Ishikawa (cell line): ENCODE measurements at regions not wholly inside any gene's neighbourhood (a gene's known extent, or its start where the extent isn't known, plus 50 kb on each side); places are given as distances from the start of the nearest gene placed in this dataset.

Experiments
- CEBPB ChIP-seq: IDR thresholded peaks from 2 replicates; pipeline ENCODE4 v1.6.1; 2012
- CREB1 ChIP-seq: IDR thresholded peaks from 2 replicates; pipeline ENCODE4 v1.6.1; 2012; ENCODE audit warnings: low read depth
- EP300 ChIP-seq: IDR thresholded peaks from 2 replicates; pipeline ENCODE4 v1.6.1; 2012; ENCODE audit warnings: borderline replicate concordance
- FOXM1 ChIP-seq: IDR thresholded peaks from 2 replicates; pipeline ENCODE4 v1.6.1; 2012; ENCODE audit warnings: low read depth, borderline replicate concordance
- RAD21 ChIP-seq: IDR thresholded peaks from 2 replicates; pipeline ENCODE4 v1.6.1; 2012; ENCODE audit warnings: low read depth
- TAF1 ChIP-seq: IDR thresholded peaks from 2 replicates; pipeline ENCODE4 v1.6.1; 2012; ENCODE audit warnings: low read depth, mild to moderate bottlenecking
- TEAD4 ChIP-seq: IDR thresholded peaks from 2 replicates; pipeline ENCODE4 v1.6.1; 2012
- YY1 ChIP-seq: IDR thresholded peaks from 2 replicates; pipeline ENCODE4 v1.6.1; 2012; ENCODE audit warnings: low read depth
- ZBTB7A ChIP-seq: IDR thresholded peaks from 2 replicates; pipeline ENCODE4 v1.6.1; 2012; ENCODE audit warnings: low read depth
- TF ChIP-seq, protein P1 (sequence below): IDR thresholded peaks from 2 replicates; pipeline ENCODE4 v1.6.1; 2012; ENCODE audit warnings: low read depth, mild to moderate bottlenecking

DNA sequence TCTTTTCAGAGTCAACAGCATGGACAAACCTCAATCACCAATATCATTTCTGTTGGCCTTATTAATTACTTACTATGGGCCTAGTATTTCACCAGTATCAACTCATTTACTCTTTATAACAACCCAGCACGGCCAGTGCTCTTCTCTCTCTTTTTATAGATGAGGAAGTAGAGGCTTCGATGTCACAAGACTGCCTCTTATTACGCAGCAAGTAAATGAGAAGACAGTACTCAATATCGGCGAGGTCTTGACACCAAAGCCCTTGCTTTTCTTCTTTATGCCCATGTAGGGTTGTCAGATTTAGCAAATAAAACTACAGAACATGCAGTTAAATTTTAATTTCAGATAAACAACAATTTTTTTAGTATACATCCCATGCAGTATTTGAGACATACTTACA lies 99.0 kb upstream of the KCNMB2 start:
- TF ChIP-seq RAD21 (no peak), CEBPB (no peak), TAF1 (no peak), ZBTB7A (no peak), YY1 (no peak), FOXM1 (no peak), CREB1 (no peak), EP300 (no peak), TEAD4 (no peak)
- TF ChIP-seq, protein P1, sequence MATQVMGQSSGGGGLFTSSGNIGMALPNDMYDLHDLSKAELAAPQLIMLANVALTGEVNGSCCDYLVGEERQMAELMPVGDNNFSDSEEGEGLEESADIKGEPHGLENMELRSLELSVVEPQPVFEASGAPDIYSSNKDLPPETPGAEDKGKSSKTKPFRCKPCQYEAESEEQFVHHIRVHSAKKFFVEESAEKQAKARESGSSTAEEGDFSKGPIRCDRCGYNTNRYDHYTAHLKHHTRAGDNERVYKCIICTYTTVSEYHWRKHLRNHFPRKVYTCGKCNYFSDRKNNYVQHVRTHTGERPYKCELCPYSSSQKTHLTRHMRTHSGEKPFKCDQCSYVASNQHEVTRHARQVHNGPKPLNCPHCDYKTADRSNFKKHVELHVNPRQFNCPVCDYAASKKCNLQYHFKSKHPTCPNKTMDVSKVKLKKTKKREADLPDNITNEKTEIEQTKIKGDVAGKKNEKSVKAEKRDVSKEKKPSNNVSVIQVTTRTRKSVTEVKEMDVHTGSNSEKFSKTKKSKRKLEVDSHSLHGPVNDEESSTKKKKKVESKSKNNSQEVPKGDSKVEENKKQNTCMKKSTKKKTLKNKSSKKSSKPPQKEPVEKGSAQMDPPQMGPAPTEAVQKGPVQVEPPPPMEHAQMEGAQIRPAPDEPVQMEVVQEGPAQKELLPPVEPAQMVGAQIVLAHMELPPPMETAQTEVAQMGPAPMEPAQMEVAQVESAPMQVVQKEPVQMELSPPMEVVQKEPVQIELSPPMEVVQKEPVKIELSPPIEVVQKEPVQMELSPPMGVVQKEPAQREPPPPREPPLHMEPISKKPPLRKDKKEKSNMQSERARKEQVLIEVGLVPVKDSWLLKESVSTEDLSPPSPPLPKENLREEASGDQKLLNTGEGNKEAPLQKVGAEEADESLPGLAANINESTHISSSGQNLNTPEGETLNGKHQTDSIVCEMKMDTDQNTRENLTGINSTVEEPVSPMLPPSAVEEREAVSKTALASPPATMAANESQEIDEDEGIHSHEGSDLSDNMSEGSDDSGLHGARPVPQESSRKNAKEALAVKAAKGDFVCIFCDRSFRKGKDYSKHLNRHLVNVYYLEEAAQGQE: no peak
